Mesothelial cell of epicardium (in vitro differentiated cells): ENCODE measurements at regions not wholly inside any gene's neighbourhood (a gene's known extent, or its start where the extent isn't known, plus 50 kb on each side); places are given as distances from the start of the nearest gene placed in this dataset.

Experiments
- DNase-seq, 2 experiments: peaks; one replicate each; pipeline ENCODE4 v3.0.0; 2021; ENCODE audit warnings: low spot score in 2 of 2; ENCODE audit not compliant: unreplicated experiment in 2 of 2
- H3K27ac Mint-ChIP-seq: 2 replicates; pipeline ENCODE4 v1.8.0; 2021; ENCODE audit warnings: mixed read lengths
- H3K27me3 Mint-ChIP-seq: 2 replicates; pipeline ENCODE4 v1.8.0; 2021; ENCODE audit warnings: low read depth, mixed read lengths
- H3K36me3 Mint-ChIP-seq: 2 replicates; pipeline ENCODE4 v1.8.0; 2021; ENCODE audit warnings: mixed read lengths
- H3K4me1 Mint-ChIP-seq: 2 replicates; pipeline ENCODE4 v1.8.0; 2021; ENCODE audit warnings: mixed read lengths
- H3K4me3 Mint-ChIP-seq: 2 replicates; pipeline ENCODE4 v1.8.0; 2021; ENCODE audit warnings: mild to moderate bottlenecking, moderate library complexity, mixed read lengths
- H3K9me3 Mint-ChIP-seq: 2 replicates; pipeline ENCODE4 v1.8.0; 2021; ENCODE audit warnings: mixed read lengths
- TF ChIP-seq, protein P1 (sequence below): fragments of 200-600 bp; sonication (generic); IDR thresholded peaks from one replicate; pipeline ENCODE4 v1.5.0; 2021; ENCODE audit warnings: antibody characterized with exemption; ENCODE audit not compliant: unreplicated experiment

DNA sequence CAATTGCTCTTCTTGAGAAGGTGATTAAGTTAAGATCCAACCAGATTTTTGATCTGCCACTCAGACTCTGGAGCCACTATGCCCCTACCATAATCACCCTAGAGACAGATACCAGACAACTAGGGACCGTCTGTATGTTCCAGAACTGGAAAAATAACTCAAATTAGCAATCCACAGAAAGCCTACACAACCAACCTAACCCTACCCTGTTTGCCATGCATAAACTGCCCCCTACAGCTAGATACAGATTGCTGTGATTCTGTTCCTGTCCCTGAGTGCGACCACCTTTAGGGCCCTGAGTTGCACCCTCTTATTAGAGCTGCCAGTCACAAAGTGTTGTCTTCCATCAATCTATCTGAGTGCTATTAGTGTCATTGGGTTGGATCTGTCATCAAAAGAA is 929.8 kb upstream of the SLITRK1 start:
- no peak for DNase-seq
- Mint-ChIP-seq H3K4me1 (peaks cover 32% of the 10 kb centered on the region), H3K27ac (no peak overlapping the region), H3K27me3 (no peaks in the 10 kb centered on the region), H3K9me3 (no peaks in the 10 kb centered on the region), H3K4me3 (no peak overlapping the region), H3K36me3 (no peaks in the 10 kb centered on the region)
- TF ChIP-seq, protein P1, sequence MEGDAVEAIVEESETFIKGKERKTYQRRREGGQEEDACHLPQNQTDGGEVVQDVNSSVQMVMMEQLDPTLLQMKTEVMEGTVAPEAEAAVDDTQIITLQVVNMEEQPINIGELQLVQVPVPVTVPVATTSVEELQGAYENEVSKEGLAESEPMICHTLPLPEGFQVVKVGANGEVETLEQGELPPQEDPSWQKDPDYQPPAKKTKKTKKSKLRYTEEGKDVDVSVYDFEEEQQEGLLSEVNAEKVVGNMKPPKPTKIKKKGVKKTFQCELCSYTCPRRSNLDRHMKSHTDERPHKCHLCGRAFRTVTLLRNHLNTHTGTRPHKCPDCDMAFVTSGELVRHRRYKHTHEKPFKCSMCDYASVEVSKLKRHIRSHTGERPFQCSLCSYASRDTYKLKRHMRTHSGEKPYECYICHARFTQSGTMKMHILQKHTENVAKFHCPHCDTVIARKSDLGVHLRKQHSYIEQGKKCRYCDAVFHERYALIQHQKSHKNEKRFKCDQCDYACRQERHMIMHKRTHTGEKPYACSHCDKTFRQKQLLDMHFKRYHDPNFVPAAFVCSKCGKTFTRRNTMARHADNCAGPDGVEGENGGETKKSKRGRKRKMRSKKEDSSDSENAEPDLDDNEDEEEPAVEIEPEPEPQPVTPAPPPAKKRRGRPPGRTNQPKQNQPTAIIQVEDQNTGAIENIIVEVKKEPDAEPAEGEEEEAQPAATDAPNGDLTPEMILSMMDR = no peak

DNA sequence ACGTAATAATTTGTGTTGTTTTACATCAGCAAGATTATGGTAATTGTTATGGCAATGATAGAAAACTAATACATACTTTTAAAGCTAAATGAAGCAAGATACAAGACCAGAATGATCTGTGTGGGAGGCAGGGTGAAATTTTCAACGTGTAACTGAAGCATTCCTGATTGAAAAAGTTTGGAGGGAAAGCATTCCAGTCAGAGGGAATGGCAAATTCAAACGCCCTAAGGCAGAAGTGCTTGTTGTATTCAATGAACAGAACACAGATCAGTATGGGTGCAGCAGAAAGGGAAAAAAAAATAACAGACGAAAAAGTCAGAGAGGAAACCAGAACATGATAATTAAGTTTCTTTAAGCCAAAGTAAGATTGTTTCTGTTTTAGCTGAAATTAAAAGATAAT is 928.5 kb upstream of the SLITRK1 start:
- TF ChIP-seq, protein P1 = no peak
- no peak for DNase-seq
- Mint-ChIP-seq H3K9me3 (no peaks in the 10 kb centered on the region), H3K36me3 (no peaks in the 10 kb centered on the region), H3K4me3 (no peak overlapping the region), H3K27me3 (no peaks in the 10 kb centered on the region), H3K4me1 (peaks cover 22% of the 10 kb centered on the region), H3K27ac (peak overlapping the region; percentile 7)

DNA sequence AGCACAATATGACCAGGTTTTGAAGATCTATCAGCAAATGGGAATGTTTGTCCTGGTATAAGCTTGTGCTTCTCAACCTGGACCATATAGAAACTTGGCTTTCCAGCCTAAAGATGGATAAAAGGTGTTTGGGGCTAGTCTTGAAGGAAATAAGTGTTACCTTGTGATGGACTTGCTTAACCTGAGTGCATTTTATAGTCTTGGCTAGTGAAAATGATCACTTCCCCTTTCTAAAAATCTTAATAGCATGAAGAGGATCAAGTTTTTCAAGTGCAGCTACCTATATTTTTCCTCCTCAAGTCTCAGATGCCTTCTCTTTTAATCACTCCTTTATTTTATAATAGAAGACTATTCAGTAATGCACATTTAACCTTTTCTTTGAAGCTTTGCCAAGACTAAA is 919.8 kb upstream of the SLITRK1 start:
- TF ChIP-seq, protein P1 = no peak
- H3K27me3 Mint-ChIP-seq = no peaks in the 10 kb centered on the region
- no peak overlapping the region for H3K4me3 Mint-ChIP-seq
- peaks cover 23% of the 10 kb centered on the region for H3K4me1 Mint-ChIP-seq
- H3K9me3 Mint-ChIP-seq = no peaks in the 10 kb centered on the region
- no peak for DNase-seq
- no peak overlapping the region for H3K27ac Mint-ChIP-seq
- H3K36me3 Mint-ChIP-seq = no peaks in the 10 kb centered on the region

DNA sequence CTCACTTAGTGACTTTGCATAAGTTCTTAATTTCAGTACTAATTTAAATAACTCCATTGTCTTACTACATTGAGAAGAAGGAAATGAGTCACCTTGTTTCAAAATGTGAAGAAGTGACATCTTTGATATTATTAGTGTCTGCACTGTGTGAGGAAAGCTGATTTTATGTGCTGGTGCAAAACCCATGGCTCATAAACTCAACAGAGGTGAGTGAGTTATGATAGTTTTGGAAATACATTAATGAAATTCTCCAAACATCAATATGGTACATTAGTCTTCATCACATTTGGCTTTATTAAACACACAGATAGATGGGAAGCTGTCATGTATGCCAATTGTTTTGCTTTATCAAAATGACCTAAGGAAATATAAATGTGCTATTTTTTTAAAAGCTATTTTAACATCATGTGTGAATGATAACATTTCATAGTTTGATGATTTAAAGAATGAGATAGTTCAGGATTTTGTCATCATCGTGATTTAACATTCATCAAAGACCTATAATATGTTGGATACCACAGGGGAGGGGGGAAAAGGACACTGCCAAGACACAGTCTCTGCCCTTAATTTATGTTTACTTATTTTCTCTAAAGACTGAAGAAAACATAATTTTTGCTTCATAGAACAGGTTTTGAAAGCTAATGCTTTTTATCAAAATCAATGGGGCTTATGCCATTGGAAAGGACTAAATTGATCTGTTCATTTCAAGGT is 902.3 kb upstream of the SLITRK1 start:
- H3K9me3 Mint-ChIP-seq = peaks cover 25% of the 10 kb centered on the region
- peaks cover 2% of the 10 kb centered on the region for H3K36me3 Mint-ChIP-seq
- H3K27ac Mint-ChIP-seq = no peak overlapping the region
- DNase-seq = no peak
- no peak overlapping the region for H3K4me3 Mint-ChIP-seq
- no peaks in the 10 kb centered on the region for H3K27me3 Mint-ChIP-seq
- TF ChIP-seq, protein P1 = no peak
- peaks cover 7% of the 10 kb centered on the region for H3K4me1 Mint-ChIP-seq

DNA sequence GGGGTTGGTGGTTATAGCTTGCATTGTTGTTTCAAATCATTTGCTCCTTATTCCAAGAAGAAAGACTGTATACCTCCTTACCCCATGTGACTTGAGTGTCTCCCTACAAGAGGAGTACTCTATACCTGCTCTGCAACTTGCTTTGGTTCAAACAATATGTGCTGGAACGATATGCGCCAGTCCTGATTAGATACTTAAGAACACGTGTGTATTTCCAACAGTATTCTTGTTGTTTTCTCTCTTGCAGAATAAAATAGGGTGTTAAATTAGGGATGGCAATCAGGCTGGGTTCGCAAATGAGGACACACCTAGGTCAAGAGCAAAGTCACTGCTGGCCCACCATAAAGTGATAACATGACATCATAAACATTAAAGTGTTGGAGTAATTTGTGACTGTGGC is 895.0 kb upstream of the SLITRK1 start:
- no peak overlapping the region for H3K4me3 Mint-ChIP-seq
- H3K9me3 Mint-ChIP-seq = no peaks in the 10 kb centered on the region
- no peaks in the 10 kb centered on the region for H3K27me3 Mint-ChIP-seq
- H3K36me3 Mint-ChIP-seq = no peaks in the 10 kb centered on the region
- no peak for DNase-seq
- H3K27ac Mint-ChIP-seq = no peak overlapping the region
- H3K4me1 Mint-ChIP-seq = peaks cover 17% of the 10 kb centered on the region
- TF ChIP-seq, protein P1 = no peak
